Neural cell (in vitro differentiated cells): ENCODE measurements at regions not wholly inside any gene's neighbourhood (a gene's known extent, or its start where the extent isn't known, plus 50 kb on each side); places are given as distances from the start of the nearest gene placed in this dataset.

Source experiments
- EP300 ChIP-seq: fragments of 450-650 bp; conservative IDR thresholded peaks from 2 replicates; pipeline ENCODE4 v1.6.1; 2014; ENCODE audit warnings: antibody characterized with exemption, mild to moderate bottlenecking, moderate library complexity; ENCODE audit not compliant: poor library complexity, severe bottlenecking
- EZH2 ChIP-seq: fragments of 200-600, 300-800 bp; shearing (Covaris generic), sonication (generic); IDR thresholded peaks from 2 replicates; pipeline ENCODE4 v1.6.1; 2014; ENCODE audit warnings: antibody characterized with exemption, low read length, borderline replicate concordance, mild to moderate bottlenecking; ENCODE audit not compliant: insufficient read depth, poor library complexity, severe bottlenecking
- POLR2AphosphoS5 ChIP-seq: IDR thresholded peaks from 2 replicates; pipeline ENCODE4 v1.6.1; 2012
- RAD21 ChIP-seq: fragments of 450-650 bp; conservative IDR thresholded peaks from 2 replicates; pipeline ENCODE4 v1.6.1; 2014; ENCODE audit warnings: antibody characterized with exemption, mild to moderate bottlenecking, moderate library complexity
- SMC3 ChIP-seq: fragments of 450-650 bp; conservative IDR thresholded peaks from 2 replicates; pipeline ENCODE4 v1.6.1; 2014; ENCODE audit warnings: antibody characterized with exemption, mild to moderate bottlenecking, moderate library complexity; ENCODE audit not compliant: poor library complexity
- TAF1 ChIP-seq: IDR thresholded peaks from 2 replicates; pipeline ENCODE4 v1.6.1; 2012; ENCODE audit warnings: low read depth
- TF ChIP-seq, protein P1 (sequence below): fragments of 450-650 bp; IDR thresholded peaks from 2 replicates; pipeline ENCODE4 v1.5.1; 2014; ENCODE audit warnings: antibody characterized with exemption, mild to moderate bottlenecking, moderate library complexity; ENCODE audit not compliant: poor library complexity, severe bottlenecking
- TF ChIP-seq, protein P2 (sequence below): IDR thresholded peaks from 2 replicates; pipeline ENCODE4 v1.6.1; 2012; ENCODE audit warnings: borderline replicate concordance

GRCh38 chr3:40827942-40828688 lies 303.4 kb downstream of the ZNF621 start:
- TF ChIP-seq, protein P1, sequence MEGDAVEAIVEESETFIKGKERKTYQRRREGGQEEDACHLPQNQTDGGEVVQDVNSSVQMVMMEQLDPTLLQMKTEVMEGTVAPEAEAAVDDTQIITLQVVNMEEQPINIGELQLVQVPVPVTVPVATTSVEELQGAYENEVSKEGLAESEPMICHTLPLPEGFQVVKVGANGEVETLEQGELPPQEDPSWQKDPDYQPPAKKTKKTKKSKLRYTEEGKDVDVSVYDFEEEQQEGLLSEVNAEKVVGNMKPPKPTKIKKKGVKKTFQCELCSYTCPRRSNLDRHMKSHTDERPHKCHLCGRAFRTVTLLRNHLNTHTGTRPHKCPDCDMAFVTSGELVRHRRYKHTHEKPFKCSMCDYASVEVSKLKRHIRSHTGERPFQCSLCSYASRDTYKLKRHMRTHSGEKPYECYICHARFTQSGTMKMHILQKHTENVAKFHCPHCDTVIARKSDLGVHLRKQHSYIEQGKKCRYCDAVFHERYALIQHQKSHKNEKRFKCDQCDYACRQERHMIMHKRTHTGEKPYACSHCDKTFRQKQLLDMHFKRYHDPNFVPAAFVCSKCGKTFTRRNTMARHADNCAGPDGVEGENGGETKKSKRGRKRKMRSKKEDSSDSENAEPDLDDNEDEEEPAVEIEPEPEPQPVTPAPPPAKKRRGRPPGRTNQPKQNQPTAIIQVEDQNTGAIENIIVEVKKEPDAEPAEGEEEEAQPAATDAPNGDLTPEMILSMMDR: no peak
- TF ChIP-seq EZH2 (no peak), TAF1 (no peak), EP300 (no peak), RAD21 (no peak), POLR2AphosphoS5 (no peak), SMC3 (no peak)
- TF ChIP-seq, protein P2, sequence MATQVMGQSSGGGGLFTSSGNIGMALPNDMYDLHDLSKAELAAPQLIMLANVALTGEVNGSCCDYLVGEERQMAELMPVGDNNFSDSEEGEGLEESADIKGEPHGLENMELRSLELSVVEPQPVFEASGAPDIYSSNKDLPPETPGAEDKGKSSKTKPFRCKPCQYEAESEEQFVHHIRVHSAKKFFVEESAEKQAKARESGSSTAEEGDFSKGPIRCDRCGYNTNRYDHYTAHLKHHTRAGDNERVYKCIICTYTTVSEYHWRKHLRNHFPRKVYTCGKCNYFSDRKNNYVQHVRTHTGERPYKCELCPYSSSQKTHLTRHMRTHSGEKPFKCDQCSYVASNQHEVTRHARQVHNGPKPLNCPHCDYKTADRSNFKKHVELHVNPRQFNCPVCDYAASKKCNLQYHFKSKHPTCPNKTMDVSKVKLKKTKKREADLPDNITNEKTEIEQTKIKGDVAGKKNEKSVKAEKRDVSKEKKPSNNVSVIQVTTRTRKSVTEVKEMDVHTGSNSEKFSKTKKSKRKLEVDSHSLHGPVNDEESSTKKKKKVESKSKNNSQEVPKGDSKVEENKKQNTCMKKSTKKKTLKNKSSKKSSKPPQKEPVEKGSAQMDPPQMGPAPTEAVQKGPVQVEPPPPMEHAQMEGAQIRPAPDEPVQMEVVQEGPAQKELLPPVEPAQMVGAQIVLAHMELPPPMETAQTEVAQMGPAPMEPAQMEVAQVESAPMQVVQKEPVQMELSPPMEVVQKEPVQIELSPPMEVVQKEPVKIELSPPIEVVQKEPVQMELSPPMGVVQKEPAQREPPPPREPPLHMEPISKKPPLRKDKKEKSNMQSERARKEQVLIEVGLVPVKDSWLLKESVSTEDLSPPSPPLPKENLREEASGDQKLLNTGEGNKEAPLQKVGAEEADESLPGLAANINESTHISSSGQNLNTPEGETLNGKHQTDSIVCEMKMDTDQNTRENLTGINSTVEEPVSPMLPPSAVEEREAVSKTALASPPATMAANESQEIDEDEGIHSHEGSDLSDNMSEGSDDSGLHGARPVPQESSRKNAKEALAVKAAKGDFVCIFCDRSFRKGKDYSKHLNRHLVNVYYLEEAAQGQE: no peak
